HL-60 (cell line): ENCODE measurements at regions not wholly inside any gene's neighbourhood (a gene's known extent, or its start where the extent isn't known, plus 50 kb on each side); places are given as distances from the start of the nearest gene placed in this dataset.

ENCODE experiments used
- GABPA ChIP-seq: IDR thresholded peaks from 2 replicates; pipeline ENCODE4 v1.6.1; 2012; ENCODE audit warnings: low read depth
- POLR2AphosphoS5 ChIP-seq: IDR thresholded peaks from 2 replicates; pipeline ENCODE4 v1.6.1; 2012; ENCODE audit warnings: low read depth
- SPI1 ChIP-seq: IDR thresholded peaks from 2 replicates; pipeline ENCODE4 v1.6.1; 2012; ENCODE audit warnings: low read depth, mild to moderate bottlenecking, borderline replicate concordance
- TF ChIP-seq, protein P1 (sequence below): IDR thresholded peaks from one replicate; pipeline ENCODE4 v1.5.1; 2011; ENCODE audit warnings: low read length, control low read depth, inconsistent platforms; ENCODE audit not compliant: insufficient read depth
- TF ChIP-seq, protein P2 (sequence below): IDR thresholded peaks from 2 replicates; pipeline ENCODE4 v1.6.1; 2012; ENCODE audit warnings: low read depth; ENCODE audit not compliant: insufficient replicate concordance

DNA sequence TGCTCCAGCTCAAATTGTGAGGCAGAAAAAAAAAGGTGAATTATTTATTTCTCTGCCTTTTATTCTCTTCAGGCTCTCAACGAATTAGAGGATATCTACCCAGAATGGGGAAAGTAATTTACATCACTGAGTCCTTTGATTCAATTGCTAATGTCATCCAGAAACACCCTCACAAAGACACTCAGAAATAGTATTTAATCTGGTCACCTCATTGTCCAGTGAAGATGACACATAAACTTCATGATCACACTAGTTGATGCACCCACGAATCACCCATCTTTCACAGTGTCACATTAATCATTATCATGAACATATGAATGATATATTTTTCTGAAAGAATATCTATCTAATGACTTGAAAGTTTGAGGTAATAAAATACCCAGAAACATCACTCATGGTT, 868.5 kb downstream of the BRINP3 start:
- TF ChIP-seq, protein P1, sequence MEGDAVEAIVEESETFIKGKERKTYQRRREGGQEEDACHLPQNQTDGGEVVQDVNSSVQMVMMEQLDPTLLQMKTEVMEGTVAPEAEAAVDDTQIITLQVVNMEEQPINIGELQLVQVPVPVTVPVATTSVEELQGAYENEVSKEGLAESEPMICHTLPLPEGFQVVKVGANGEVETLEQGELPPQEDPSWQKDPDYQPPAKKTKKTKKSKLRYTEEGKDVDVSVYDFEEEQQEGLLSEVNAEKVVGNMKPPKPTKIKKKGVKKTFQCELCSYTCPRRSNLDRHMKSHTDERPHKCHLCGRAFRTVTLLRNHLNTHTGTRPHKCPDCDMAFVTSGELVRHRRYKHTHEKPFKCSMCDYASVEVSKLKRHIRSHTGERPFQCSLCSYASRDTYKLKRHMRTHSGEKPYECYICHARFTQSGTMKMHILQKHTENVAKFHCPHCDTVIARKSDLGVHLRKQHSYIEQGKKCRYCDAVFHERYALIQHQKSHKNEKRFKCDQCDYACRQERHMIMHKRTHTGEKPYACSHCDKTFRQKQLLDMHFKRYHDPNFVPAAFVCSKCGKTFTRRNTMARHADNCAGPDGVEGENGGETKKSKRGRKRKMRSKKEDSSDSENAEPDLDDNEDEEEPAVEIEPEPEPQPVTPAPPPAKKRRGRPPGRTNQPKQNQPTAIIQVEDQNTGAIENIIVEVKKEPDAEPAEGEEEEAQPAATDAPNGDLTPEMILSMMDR, result no peak
- TF ChIP-seq SPI1 (no peak), GABPA (no peak), POLR2AphosphoS5 (no peak)
- TF ChIP-seq, protein P2, sequence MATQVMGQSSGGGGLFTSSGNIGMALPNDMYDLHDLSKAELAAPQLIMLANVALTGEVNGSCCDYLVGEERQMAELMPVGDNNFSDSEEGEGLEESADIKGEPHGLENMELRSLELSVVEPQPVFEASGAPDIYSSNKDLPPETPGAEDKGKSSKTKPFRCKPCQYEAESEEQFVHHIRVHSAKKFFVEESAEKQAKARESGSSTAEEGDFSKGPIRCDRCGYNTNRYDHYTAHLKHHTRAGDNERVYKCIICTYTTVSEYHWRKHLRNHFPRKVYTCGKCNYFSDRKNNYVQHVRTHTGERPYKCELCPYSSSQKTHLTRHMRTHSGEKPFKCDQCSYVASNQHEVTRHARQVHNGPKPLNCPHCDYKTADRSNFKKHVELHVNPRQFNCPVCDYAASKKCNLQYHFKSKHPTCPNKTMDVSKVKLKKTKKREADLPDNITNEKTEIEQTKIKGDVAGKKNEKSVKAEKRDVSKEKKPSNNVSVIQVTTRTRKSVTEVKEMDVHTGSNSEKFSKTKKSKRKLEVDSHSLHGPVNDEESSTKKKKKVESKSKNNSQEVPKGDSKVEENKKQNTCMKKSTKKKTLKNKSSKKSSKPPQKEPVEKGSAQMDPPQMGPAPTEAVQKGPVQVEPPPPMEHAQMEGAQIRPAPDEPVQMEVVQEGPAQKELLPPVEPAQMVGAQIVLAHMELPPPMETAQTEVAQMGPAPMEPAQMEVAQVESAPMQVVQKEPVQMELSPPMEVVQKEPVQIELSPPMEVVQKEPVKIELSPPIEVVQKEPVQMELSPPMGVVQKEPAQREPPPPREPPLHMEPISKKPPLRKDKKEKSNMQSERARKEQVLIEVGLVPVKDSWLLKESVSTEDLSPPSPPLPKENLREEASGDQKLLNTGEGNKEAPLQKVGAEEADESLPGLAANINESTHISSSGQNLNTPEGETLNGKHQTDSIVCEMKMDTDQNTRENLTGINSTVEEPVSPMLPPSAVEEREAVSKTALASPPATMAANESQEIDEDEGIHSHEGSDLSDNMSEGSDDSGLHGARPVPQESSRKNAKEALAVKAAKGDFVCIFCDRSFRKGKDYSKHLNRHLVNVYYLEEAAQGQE, result no peak
